ENCODE measurements at regions not wholly inside any gene's neighbourhood (a gene's known extent, or its start where the extent isn't known, plus 50 kb on each side); places are given as distances from the start of the nearest gene placed in this dataset.

DNA sequence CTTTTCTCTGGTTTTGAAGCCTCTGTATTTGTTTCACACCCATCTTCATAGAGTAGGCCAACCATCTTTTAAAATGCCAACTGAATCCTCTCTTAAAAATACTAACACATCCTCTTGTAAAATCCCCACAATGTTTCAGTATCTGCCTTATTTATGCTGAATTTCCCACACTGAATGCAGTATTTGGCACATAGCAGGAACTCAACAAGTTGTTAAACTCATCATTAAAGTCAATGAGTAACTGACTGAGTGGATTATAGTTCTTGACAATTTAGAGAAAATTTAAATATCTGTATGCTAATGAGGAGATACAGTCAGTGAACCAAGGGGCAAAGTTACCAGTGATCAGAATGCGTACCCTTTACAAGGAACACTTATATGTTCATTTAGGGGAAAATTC is 505.5 kb upstream of the PCDH9 start:
- TF ChIP-seq, protein P1, sequence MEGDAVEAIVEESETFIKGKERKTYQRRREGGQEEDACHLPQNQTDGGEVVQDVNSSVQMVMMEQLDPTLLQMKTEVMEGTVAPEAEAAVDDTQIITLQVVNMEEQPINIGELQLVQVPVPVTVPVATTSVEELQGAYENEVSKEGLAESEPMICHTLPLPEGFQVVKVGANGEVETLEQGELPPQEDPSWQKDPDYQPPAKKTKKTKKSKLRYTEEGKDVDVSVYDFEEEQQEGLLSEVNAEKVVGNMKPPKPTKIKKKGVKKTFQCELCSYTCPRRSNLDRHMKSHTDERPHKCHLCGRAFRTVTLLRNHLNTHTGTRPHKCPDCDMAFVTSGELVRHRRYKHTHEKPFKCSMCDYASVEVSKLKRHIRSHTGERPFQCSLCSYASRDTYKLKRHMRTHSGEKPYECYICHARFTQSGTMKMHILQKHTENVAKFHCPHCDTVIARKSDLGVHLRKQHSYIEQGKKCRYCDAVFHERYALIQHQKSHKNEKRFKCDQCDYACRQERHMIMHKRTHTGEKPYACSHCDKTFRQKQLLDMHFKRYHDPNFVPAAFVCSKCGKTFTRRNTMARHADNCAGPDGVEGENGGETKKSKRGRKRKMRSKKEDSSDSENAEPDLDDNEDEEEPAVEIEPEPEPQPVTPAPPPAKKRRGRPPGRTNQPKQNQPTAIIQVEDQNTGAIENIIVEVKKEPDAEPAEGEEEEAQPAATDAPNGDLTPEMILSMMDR (IDR thresholded peaks at IDR 0.05), result no peak
- no peak for TF ChIP-seq POLR2A (IDR thresholded peaks at IDR 0.05)
- no peak for TF ChIP-seq EP300 (IDR thresholded peaks at IDR 0.05)

All from upper lobe of left lung (tissue), 4 donors.